GM23338 (cell line): ENCODE measurements at regions not wholly inside any gene's neighbourhood (a gene's known extent, or its start where the extent isn't known, plus 50 kb on each side); places are given as distances from the start of the nearest gene placed in this dataset.
"Not testable (repeated sequence)": the region's sequence is repeated elsewhere in the genome, so short reads cannot be mapped to it uniquely, and the experiment has no call there.

Source experiments
- CTCF ChIP-seq, 2 experiments: fragments of 200-600 bp in 1 of 2; sonication (generic) in 1 of 2; conservative IDR thresholded peaks; 2 replicates each; pipeline versions ENCODE4 v1.5.1 to v1.6.1; 2016 to 2017; ENCODE audit warnings: antibody characterized with exemption in 2 of 2, low read depth in 2 of 2, mild to moderate bottlenecking in 2 of 2, moderate library complexity in 1 of 2
- EZH2 ChIP-seq: fragments of 200-600 bp; sonication (generic); IDR thresholded peaks from one replicate; pipeline ENCODE4 v1.8.0; 2017; ENCODE audit warnings: antibody characterized with exemption, mild to moderate bottlenecking, low read depth; ENCODE audit not compliant: unreplicated experiment
- EZH2phosphoT487 ChIP-seq: fragments of 200-600 bp; sonication (generic); IDR thresholded peaks from one replicate; pipeline ENCODE4 v1.8.1; 2018; ENCODE audit warnings: antibody characterized with exemption; ENCODE audit not compliant: unreplicated experiment
- POLR2AphosphoS5 ChIP-seq: IDR thresholded peaks from 2 replicates; pipeline ENCODE4 v1.6.1; 2016; ENCODE audit warnings: antibody characterized with exemption, low read depth

DNA sequence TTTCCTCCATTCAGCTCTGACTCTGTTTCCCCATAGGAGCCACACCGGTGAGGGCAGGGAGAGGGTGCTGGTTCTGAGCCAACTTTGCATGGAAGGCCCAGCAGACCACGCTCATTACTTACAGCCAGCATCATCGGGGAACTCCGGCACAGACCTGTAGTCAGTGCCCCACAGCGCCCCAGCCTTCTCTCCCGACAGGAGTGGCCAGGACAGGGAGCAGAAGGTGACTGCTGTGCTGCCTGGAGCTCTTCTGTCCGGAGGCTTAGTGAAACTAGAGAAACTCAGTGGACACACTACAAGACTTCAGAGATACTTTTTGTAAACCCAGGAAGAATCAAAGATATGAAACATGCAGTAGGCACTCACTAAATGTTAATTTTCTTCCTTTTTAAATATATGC, 111.6 kb upstream of the PLGLB2 start:
- not testable (repeated sequence) for TF ChIP-seq CTCF (conservative IDR thresholded peaks at IDR 0.05; ENCODE audit: low read depth in 2 of 2); EZH2; POLR2AphosphoS5; EZH2phosphoT487
